CD4-positive, alpha-beta T cell treated with Interleukin-15 for 1 hour (primary cell): ENCODE measurements at regions not wholly inside any gene's neighbourhood (a gene's known extent, or its start where the extent isn't known, plus 50 kb on each side); places are given as distances from the start of the nearest gene placed in this dataset.

Source experiments
- DNase-seq: peaks from one replicate; pipeline ENCODE4 v3.0.0-alpha.2; 2020

GRCh38 chr12:45634273-45634917, 95.1 kb upstream of the ARID2 start:
- no peak for DNase-seq

GRCh38 chr12:45637242-45637641, 92.3 kb upstream of the ARID2 start:
- DNase-seq: no peak

GRCh38 chr12:45637706-45638105, 91.8 kb upstream of the ARID2 start:
- no peak for DNase-seq

- no peak for DNase-seq
These were observed 91.1 kb upstream of the ARID2 start for GRCh38 chr12:45638386-45638785.

GRCh38 chr12:45644541-45644940, 85.0 kb upstream of the ARID2 start:
- no peak for DNase-seq

GRCh38 chr12:45646851-45647581, 82.5 kb upstream of the ARID2 start:
- DNase-seq: no peak

GRCh38 chr12:45648070-45648469, 81.4 kb upstream of the ARID2 start:
- no peak for DNase-seq

- DNase-seq: no peak
These were observed 78.5 kb upstream of the ARID2 start for GRCh38 chr12:45651029-45651428.

GRCh38 chr12:45654002-45654665, 75.4 kb upstream of the ARID2 start:
- no peak for DNase-seq

GRCh38 chr12:45655186-45655585, 74.3 kb upstream of the ARID2 start:
- DNase-seq: peak; percentile 71

- DNase-seq: no peak
These were observed 73.8 kb upstream of the ARID2 start for GRCh38 chr12:45655743-45656142.

- DNase-seq: no peak
These were observed 71.5 kb upstream of the ARID2 start for GRCh38 chr12:45658020-45658419.

GRCh38 chr12:45660330-45660729, 69.2 kb upstream of the ARID2 start:
- no peak for DNase-seq

- DNase-seq: no peak
These were observed 66.1 kb upstream of the ARID2 start for GRCh38 chr12:45663455-45663854.

- DNase-seq: no peak
These were observed 63.6 kb upstream of the ARID2 start for GRCh38 chr12:45665941-45666340.

- no peak for DNase-seq
These were observed 63.1 kb upstream of the ARID2 start for GRCh38 chr12:45666396-45666795.

GRCh38 chr12:45666816-45667215, 62.7 kb upstream of the ARID2 start:
- no peak for DNase-seq

- no peak for DNase-seq
These were observed 61.7 kb upstream of the ARID2 start for GRCh38 chr12:45667761-45668160.

- no peak for DNase-seq
These were observed 60.9 kb upstream of the ARID2 start for GRCh38 chr12:45668641-45669040.

GRCh38 chr12:45669093-45669492, 60.4 kb upstream of the ARID2 start:
- DNase-seq: no peak

GRCh38 chr12:45669792-45670191, 59.7 kb upstream of the ARID2 start:
- DNase-seq: no peak

GRCh38 chr12:45670346-45671065, 59.0 kb upstream of the ARID2 start:
- DNase-seq: no peak

GRCh38 chr12:45671254-45671653, 58.3 kb upstream of the ARID2 start:
- DNase-seq: no peak
